Epithelial cell of prostate (primary cell): ENCODE measurements at regions not wholly inside any gene's neighbourhood (a gene's known extent, or its start where the extent isn't known, plus 50 kb on each side); places are given as distances from the start of the nearest gene placed in this dataset.

Experiments
- DNase-seq: peaks from one replicate; pipeline ENCODE4 v3.0.0-alpha.2; 2011; ENCODE audit warnings: low read depth, low spot score
- H3K27ac ChIP-seq: fragments of 450-650 bp; 2 replicates; pipeline ENCODE4 v1.5.1; 2017; ENCODE audit warnings: mild to moderate bottlenecking

GRCh38 chr2:19574778-19575260 is 216.4 kb upstream of the OSR1 start:
- H3K27ac ChIP-seq: peak overlapping the region; percentile 73
- DNase-seq: no peak

GRCh38 chr2:19573784-19574183 is 215.4 kb upstream of the OSR1 start:
- no peak for DNase-seq
- H3K27ac ChIP-seq: no peak overlapping the region

DNA sequence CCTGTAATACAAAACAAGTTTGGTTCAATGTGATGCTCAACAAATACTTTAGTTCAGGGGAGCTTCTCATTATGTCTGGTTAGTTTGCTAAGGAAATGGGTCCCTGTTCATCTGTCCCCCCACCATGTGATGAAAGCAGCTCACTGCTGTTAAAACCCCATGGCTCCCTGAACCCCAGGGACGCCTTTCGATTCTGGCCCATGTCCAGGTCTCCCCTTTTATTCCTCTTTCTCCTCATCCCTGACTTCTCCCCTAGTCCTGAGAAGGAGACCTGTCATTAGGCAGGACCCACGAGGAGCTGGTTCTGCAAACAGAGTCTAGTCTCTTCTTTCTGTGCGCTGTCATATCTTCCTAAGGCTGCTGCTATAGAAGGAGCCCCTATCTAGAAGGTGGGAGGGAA is 213.3 kb upstream of the OSR1 start:
- DNase-seq: no peak
- no peak overlapping the region for H3K27ac ChIP-seq

DNA sequence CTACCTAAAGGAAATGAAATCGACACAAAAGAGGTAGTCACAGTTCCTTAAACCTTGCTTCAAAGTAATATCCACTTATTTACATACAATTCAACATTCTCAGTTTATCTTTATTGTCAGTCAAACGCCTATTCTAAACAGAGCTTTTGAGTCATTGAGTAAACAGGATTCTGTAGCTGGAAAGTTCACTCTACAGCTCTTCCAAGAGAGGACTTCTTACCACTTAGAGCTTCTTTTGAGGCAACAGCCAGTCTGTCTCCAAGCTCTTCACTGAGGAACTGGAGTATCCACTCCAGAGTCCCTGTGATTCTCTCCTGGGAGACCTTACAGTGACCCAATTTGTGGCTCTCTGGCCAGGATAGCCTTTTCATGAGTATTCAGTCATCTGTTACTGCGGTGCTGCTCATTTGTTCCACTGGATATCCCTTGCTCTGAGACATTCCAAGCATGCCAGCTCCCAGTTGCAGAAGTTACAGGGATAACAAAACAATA is 210.9 kb upstream of the OSR1 start:
- no peak overlapping the region for H3K27ac ChIP-seq
- no peak for DNase-seq

GRCh38 chr2:19568809-19569208 is 210.4 kb upstream of the OSR1 start:
- no peak overlapping the region for H3K27ac ChIP-seq
- no peak for DNase-seq

DNA sequence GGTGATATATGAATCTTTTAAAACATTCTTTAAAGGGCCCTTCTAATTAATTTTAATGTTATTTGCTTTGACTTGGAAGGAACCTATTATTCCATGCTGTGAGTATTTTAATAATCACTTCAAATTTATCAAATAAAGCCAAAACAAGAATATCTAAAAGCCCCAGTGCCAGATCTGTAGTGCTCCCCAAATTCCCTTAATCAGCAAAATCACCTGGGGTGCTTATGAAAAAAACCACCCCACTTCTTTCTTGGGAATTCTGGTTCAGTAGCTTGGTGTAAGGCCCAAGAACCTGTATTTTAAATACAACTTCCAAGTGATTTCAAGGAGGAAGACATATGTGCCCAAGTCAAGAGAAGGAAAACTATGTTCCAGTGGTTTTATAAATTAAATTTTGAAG is 202.4 kb upstream of the OSR1 start:
- no peak for DNase-seq
- H3K27ac ChIP-seq: no peak overlapping the region

DNA sequence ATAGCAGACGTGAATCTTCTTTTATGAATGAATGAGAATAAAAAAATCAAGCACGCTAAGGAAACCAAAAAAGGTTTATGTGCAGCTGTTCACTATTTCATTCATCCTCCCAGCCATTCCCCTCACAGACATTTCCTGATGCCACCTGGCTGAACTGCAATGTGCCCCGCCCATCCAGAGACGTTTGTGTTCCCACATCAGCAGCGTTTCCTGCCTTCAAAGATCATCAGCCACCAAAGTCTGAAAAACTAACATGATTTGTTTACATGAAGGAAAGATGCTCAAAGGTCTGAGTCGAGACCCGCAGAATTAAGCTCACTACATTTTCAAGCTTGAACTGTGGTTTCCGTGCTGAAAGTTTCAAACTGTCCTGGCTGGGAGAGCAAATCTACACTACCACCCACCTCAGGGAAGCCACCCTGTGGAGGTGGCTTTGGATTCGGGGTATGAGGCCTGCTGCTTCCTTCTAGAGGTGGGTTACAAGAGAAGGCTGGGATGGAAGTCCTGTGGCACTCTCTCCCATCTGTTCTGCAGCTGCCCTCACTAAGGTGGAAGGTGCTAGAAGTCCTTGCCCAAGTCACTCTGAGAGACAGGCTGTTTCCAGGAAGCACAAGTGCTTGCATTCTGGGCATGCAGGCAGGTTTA is 201.3 kb upstream of the OSR1 start:
- H3K27ac ChIP-seq: no peak overlapping the region
- DNase-seq: no peak

DNA sequence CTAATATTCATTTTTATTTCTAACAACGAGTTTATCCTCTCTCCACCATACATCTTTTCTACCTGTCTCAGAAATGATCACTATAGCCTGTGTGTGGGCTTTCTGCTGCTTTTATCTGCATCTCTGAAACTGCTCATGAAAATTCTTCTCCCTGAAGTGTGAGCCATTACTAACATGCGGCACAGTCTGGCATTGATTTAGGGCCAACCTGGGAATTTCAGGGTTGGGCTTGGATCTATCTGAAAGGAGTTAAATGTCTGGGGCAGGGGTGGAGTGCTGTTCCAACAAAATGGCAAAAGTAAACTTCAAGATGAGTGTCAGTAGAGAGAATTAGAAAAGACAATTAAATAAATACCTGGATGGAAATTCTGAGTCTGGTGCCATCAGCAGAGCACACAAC is 198.2 kb upstream of the OSR1 start:
- no peak for DNase-seq
- no peak overlapping the region for H3K27ac ChIP-seq

- DNase-seq: no peak
- H3K27ac ChIP-seq: no peak overlapping the region
Observed at GRCh38 chr2:19554520-19554919, 196.1 kb upstream of the OSR1 start.

DNA sequence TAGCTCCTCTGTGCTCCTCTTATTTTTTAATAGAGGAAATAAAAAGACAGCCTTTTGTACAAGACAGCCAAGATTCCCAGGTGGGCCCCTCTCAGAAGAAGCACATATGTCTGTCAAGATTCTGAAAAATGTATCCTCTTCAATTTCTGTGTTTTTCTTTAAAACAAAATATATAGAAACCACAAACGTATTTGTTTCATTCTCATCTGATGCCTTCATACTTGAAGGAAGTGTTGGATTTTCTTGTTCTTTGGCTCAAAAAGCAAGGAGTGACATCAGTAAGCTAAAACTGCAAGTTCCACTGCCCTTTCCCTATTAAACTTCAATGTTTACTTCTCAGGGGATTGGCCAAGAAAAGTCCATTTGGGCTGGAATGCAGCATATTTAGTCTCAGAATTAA is 193.8 kb upstream of the OSR1 start:
- H3K27ac ChIP-seq: no peak overlapping the region
- no peak for DNase-seq

DNA sequence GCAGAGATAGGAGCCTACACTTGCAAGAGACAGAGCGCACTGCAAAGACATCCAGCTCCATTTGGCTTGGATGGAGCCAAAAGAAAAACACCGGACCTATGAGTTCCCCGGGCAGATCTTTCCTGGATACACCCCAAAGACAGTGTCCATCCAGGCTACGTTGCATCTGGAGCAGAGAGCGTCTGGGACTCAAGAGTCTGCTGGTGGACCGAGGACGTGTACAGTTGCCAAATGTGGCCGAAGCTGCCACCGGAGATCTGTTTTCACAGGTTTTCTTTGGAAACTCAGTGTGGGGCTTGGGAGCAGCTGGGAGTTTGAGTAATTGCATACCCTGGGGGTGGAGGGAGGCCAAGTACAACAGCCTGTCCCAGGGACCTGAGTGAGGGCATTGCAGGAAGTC is 192.3 kb upstream of the OSR1 start:
- H3K27ac ChIP-seq: no peak overlapping the region
- DNase-seq: no peak

- DNase-seq: no peak
- H3K27ac ChIP-seq: no peak overlapping the region
Observed at GRCh38 chr2:19549821-19550220, 191.4 kb upstream of the OSR1 start.

GRCh38 chr2:19548116-19548515 is 189.7 kb upstream of the OSR1 start:
- no peak overlapping the region for H3K27ac ChIP-seq
- no peak for DNase-seq

DNA sequence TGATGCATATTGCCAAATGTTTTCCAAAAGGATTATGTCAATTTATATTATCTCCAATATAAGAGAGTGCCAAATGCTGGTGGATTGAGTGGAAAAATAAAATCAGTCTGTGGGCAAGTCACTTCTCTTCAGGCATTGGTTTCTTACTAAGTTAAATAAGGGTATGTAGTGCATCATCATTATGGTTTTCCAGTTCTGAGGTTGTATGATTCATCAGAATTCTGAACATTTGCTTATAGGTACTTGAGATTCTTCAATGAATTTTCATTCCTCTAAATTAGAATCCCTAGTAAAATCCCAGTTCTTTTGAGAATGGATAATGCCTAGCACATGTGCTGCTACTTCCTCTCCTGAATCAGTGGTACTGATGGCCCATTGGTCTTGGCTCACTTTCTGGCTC is 188.9 kb upstream of the OSR1 start:
- no peak for DNase-seq
- H3K27ac ChIP-seq: no peak overlapping the region

DNA sequence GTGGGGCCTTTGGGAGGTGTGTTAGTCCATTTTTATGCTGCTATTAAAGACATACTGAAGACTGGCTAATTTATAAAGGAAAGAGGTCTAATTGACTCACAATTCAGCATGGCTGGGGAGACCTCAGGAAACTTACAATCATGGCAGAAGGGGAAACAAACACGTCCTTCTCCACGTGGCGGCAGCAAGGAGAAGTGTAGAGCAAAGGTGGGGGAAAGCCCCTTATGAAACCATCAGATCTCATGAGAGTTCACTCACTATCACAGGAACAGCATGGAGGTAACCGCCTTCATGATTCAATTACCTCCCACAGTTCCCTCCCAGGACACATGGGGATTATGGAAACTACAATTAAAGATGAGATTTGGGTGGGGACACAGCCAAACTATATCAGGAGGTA is 187.1 kb upstream of the OSR1 start:
- no peak for DNase-seq
- no peak overlapping the region for H3K27ac ChIP-seq

DNA sequence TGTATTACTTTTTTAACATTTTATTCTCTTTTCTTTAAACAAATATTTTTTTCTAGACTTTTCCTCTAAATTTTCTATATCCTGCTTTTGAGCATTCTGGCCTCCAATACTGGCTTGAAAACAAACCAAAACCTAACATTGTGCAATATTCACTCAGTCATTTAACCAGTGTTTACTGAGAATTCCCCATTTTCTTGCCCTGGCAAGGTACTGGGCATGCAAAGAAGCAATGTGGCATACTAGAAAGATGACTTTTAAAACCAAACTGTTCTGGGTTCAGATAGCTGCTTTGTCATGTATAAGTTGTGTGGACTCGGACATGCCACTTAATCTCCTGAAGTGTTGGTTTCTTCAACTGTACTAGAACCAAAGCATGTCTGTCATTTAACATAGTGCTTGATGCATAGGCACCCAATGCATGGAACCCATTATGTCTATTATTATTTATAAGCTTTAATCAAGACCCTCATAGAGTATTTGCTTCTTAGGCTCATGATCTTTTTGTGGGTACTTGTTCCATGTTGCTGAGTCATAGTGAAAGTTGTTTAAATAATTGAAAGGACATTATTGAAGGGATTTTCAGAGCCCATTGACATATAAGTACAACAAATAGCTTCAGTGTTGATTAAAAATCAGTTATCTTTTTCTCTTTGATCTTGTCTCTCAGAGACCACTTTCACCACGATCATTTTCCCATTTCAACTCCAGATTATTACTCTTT is 185.4 kb upstream of the OSR1 start:
- peak overlapping the region; percentile 98 for H3K27ac ChIP-seq
- DNase-seq: peak; percentile 40

DNA sequence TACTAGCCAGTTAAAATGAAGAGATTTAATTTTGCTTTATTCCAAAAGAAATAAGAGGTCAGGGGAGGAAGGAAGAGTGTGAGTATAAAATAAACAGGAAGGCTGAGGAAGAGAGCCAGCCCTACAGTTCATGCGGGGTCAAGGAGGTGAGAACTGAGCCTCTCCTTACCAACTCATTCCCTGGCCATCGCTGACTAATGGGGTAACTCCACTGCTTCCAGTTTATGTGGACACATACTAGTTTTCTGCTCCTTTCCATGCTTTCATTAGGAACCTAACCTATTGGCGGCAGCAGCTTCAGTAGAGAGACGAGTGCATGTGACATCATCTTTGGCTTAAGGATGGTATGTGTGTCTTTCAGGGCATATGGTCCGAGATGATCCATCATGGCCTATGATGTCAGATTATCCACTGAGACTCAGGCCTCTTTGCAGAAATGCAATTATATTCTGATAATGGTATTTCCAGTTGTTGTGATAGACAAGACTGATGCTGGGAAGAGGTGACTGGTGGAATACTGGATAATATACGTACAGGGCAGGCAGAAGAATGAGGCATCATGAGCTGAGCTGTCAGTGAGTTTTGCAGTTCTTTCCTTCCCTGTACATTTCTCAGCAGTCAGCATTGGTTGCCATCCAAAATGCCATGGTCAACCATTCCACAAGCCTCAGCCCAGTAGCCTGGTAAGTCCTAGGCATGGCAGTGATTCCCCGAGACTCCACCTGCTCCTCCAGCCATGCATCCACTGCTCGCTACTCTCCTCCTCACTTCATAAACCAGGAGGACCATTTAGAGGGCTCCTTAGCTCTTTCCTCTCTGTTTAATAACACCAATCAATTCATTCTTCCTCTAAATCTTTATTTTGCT is 184.6 kb upstream of the OSR1 start:
- DNase-seq: no peak
- H3K27ac ChIP-seq: peak overlapping the region; percentile 98

DNA sequence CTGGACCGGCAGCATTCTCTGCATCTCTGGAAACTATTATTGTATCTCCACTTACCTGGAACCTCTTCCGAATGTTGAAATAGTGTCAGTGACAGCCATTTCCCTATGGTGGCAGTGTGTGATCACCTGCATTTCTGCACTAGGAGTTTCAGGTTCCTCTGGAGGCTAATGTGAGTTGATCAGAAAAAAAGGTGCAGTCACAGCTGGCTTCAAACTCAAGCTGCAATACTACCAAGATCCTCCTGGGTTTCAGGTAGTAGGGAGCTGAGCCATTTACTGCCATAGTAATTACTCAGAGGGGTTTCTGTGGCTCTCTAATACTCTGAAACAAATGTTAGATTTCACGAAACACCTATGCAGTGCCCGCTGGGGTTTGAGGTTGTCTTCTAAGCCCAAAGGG is 183.5 kb upstream of the OSR1 start:
- no peak for DNase-seq
- peak overlapping the region; percentile 98 for H3K27ac ChIP-seq

DNA sequence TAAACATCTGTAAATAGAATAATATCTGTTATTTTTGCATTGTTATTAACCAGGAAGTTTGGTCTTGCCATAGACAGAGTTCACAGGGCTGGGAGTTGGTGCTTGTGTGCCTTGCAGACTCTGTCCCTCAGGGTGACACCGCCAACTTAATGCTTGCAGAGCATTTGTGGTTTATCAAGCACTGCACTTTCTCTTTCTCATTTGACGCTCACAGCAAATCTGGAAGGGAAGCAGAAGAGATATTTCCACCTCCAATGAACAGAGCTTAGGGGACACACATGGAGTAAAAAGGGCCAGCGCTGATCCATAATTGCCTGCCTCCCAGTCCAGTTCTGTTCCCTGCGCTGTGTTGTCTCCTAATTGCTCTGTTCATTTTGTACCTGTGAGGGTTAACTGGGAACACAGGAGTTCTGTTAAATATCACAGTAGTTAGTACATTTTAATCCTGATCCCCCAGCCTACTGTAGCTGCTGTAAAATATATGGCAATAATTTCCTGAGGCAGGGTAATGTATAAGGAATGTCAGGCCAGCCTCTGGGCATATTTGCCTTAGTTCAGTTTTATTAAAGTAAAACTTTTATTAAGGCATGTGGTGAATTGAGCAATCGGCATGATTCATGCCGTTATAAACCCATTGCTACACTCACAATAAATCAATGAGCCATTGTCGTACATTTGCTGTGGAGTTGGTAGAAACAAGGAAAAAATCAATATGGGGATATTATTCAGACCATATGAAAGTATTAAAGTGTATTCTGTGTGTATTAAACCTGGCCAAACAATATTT is 182.5 kb upstream of the OSR1 start:
- DNase-seq: peak; percentile 76
- H3K27ac ChIP-seq: peak overlapping the region; percentile 98

DNA sequence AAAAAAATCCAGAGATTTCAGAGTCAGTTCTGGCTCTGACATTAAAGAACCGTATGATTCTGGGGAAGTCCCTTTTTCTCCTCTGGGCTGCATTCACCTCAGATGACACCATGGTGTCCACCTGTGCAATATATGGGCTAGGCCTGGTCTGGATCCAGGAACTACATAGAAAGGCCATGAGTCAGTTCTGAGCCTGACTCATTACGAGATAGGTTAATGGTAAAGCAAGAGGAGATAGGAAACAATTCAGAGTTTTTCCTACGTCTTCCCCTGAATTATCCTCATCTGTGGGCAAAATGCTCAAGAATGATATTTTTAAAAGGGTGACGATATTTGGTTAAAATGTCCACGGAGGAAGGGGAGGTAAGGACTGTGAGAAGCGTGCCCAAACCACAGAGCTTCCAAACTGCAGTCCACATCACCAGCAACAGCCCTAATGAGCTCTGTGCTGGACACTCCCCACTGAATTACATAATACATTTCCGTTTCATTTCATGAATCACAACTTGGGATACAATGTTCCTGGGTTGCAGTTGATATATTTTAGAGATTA is 180.1 kb upstream of the OSR1 start:
- peak; percentile 96 for DNase-seq
- H3K27ac ChIP-seq: peak overlapping the region; percentile 98
